A673 (cell line): ENCODE measurements at regions not wholly inside any gene's neighbourhood (a gene's known extent, or its start where the extent isn't known, plus 50 kb on each side); places are given as distances from the start of the nearest gene placed in this dataset.
"Not testable (repeated sequence)": the region's sequence is repeated elsewhere in the genome, so short reads cannot be mapped to it uniquely, and the experiment has no call there.

Experiments used
- BruUV-seq: library from RNA; stranded (reverse); fragments of 400-500 nt; replicated peaks from 2 replicates; lab custom pipeline; 2021; lab: Mats Ljungman, UMichigan
- CTCF ChIA-PET: fragments of 300-600 bp; sonication (Branson Sonifier 250); formaldehyde crosslinking; loops from one replicate; lab custom pipeline; 2022; ENCODE audit warnings: antibody characterized with exemption; lab: Charles Lee
- POLR2A ChIA-PET: fragments of 300-600 bp; sonication (Branson Sonifier 250); formaldehyde crosslinking; loops from one replicate; lab custom pipeline; 2022; ENCODE audit warnings: antibody characterized with exemption; ENCODE audit not compliant: low non-redundant PET; lab: Charles Lee
- DNase-seq: peaks from one replicate; pipeline ENCODE4 v3.0.0-alpha.2; 2015; ENCODE audit warnings: low spot score
- H3K27ac ChIP-seq: fragments of 200-600 bp; sonication (generic); 2 replicates; pipeline ENCODE4 v1.5.1; 2016; ENCODE audit warnings: mixed run types, low read depth, mild to moderate bottlenecking, mixed read lengths, antibody characterized with exemption, low read length; ENCODE audit not compliant: poor library complexity, severe bottlenecking
- H3K27me3 ChIP-seq: fragments of 200-600 bp; sonication (generic); replicated peaks from 2 replicates; pipeline ENCODE4 v1.6.1; 2017; ENCODE audit warnings: mixed run types, low read depth, mild to moderate bottlenecking, mixed read lengths, antibody characterized with exemption, low read length; ENCODE audit not compliant: insufficient read depth, poor library complexity
- H3K36me3 ChIP-seq: fragments of 200-600 bp; sonication (generic); 2 replicates; pipeline ENCODE4 v1.6.1; 2016; ENCODE audit warnings: mixed run types, mild to moderate bottlenecking, mixed read lengths, antibody characterized with exemption, low read length; ENCODE audit not compliant: insufficient read depth, poor library complexity, severe bottlenecking
- H3K4me1 ChIP-seq: fragments of 200-600 bp; sonication (generic); 2 replicates; pipeline ENCODE4 v1.6.1; 2017; ENCODE audit warnings: mixed run types, mild to moderate bottlenecking, mixed read lengths, antibody characterized with exemption, low read length; ENCODE audit not compliant: insufficient read depth, poor library complexity, severe bottlenecking
- H3K4me3 ChIP-seq: fragments of 200-600 bp; sonication (generic); 2 replicates; pipeline ENCODE4 v1.5.1; 2016; ENCODE audit warnings: low read depth, mixed run types, mild to moderate bottlenecking, mixed read lengths, low read length; ENCODE audit not compliant: poor library complexity, severe bottlenecking
- H3K9me3 ChIP-seq: fragments of 200-600 bp; sonication (generic); 2 replicates; pipeline ENCODE4 v1.6.1; 2016; ENCODE audit warnings: mixed run types, low read depth, mild to moderate bottlenecking, mixed read lengths, antibody characterized with exemption, low read length; ENCODE audit not compliant: poor library complexity, severe bottlenecking
- EZH2 ChIP-seq: fragments of 200-600 bp; sonication (generic); IDR thresholded peaks from 2 replicates; pipeline ENCODE4 v1.6.1; 2017; ENCODE audit warnings: borderline replicate concordance, low read depth, mild to moderate bottlenecking, mixed read lengths, antibody characterized with exemption, low read length; ENCODE audit not compliant: poor library complexity, severe bottlenecking
- intact Hi-C: fragments of 100-400 bp; cut with micrococcal nuclease; formaldehyde crosslinking; loops from one replicate; pipeline ENCODE4 v1.10.0; 2022; ENCODE audit not compliant: unreplicated experiment
- TF ChIP-seq, protein P1 (sequence below): fragments of 300-800, 200-600 bp; sonication (generic); conservative IDR thresholded peaks from 2 replicates; pipeline ENCODE4 v1.5.1; 2017; ENCODE audit warnings: low read depth, mild to moderate bottlenecking, antibody characterized with exemption, low read length, moderate library complexity, mixed read lengths

DNA sequence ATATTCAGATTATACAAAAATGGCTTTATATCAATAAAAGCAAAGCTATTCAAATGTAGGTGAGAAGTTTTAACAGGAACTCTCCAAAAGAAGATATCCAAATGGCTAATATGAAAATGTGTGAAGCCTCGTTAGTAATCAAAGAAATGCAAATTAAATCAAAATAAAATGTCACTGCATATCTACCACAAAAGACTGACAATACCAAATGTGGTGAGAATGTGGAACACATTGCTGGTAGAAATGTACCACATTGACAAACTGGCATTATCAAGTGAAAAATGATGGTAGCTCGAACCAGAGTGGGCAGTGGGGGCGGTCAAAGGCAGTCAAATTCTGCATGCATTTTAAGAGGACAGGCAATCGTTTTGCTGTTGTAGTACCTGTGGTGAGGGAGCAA is 1012.7 kb downstream of the TDRD15 start:
- DNase-seq: no peak
- TF ChIP-seq EZH2: no peak
- TF ChIP-seq, protein P1, sequence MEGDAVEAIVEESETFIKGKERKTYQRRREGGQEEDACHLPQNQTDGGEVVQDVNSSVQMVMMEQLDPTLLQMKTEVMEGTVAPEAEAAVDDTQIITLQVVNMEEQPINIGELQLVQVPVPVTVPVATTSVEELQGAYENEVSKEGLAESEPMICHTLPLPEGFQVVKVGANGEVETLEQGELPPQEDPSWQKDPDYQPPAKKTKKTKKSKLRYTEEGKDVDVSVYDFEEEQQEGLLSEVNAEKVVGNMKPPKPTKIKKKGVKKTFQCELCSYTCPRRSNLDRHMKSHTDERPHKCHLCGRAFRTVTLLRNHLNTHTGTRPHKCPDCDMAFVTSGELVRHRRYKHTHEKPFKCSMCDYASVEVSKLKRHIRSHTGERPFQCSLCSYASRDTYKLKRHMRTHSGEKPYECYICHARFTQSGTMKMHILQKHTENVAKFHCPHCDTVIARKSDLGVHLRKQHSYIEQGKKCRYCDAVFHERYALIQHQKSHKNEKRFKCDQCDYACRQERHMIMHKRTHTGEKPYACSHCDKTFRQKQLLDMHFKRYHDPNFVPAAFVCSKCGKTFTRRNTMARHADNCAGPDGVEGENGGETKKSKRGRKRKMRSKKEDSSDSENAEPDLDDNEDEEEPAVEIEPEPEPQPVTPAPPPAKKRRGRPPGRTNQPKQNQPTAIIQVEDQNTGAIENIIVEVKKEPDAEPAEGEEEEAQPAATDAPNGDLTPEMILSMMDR: no peak
- Histone ChIP-seq H3K4me1 (no peaks in the 10 kb centered on the region), H3K4me3 (no peak overlapping the region), H3K27ac (no peak overlapping the region), H3K27me3 (no peaks in the 10 kb centered on the region), H3K9me3 (no peaks in the 10 kb centered on the region), H3K36me3 (no peaks in the 10 kb centered on the region)
- intact Hi-C loops: no loop called here
- POLR2A ChIA-PET: no interaction called here
- BruUV-seq: no TSS peak
- CTCF ChIA-PET: no interaction called here

DNA sequence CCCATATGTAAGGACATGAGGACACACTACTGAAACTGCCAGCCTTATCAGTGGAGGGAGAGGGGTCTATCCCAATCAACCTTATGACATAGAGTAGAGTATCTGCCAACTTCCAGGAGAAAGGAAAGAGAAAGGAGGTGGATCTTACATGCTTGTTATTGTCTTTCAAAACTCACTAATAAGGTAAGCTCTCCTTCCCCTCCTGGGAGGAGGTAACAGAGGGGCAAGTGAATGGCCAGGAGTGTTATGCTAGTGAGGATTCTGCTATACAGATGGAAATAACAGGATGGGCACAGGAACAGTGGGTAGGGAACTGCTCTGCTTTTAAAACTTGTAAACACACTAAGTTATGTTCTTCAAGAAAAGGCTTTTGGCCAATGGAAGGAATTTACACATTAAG is 1020.1 kb downstream of the TDRD15 start:
- no peaks in the 10 kb centered on the region for H3K27me3 ChIP-seq
- no TSS peak for BruUV-seq
- POLR2A ChIA-PET: no interaction called here
- no peaks in the 10 kb centered on the region for H3K9me3 ChIP-seq
- intact Hi-C loops: no loop called here
- H3K4me1 ChIP-seq: no peaks in the 10 kb centered on the region
- H3K27ac ChIP-seq: no peak overlapping the region
- no peaks in the 10 kb centered on the region for H3K36me3 ChIP-seq
- TF ChIP-seq, protein P1: no peak
- CTCF ChIA-PET: no interaction called here
- no peak for DNase-seq
- H3K4me3 ChIP-seq: no peak overlapping the region

DNA sequence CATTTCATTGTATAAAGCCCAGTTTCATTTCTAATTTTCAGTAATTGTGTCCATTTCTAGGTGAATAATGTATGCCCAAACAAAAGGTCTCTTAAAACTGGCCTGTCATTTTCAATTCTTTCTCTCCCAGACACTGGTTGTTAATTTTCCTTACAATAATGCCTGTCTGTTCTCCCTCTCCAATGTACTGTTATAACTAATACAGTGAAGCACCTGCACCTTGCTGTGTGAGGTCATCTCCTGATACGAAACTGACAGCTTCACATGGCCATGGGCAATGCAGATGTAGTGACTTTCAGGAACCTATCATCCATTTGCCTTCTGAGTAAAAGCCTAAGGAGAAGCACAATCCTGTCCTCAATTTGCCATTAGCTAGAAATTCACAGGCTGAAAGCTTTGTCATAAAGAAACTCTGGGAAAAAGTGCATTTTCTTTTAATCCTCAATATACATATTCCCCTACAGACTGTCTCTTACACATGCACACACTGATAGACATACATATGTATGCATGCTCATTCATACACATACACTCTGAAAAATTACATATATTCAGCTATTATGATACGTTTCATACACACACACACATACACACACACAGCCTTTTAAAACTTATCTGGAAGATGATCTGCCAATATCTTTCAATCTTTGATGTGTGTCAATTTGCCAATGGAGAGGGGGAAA is 1030.3 kb downstream of the TDRD15 start:
- Histone ChIP-seq H3K27ac (no peak overlapping the region), H3K4me1 (no peaks in the 10 kb centered on the region), H3K9me3 (no peaks in the 10 kb centered on the region), H3K36me3 (no peaks in the 10 kb centered on the region), H3K4me3 (no peak overlapping the region), H3K27me3 (no peaks in the 10 kb centered on the region)
- POLR2A ChIA-PET: no interaction called here
- intact Hi-C loops: no loop called here
- CTCF ChIA-PET: no interaction called here
- TF ChIP-seq, protein P1: no peak
- TF ChIP-seq EZH2: no peak
- no TSS peak for BruUV-seq
- no peak for DNase-seq

DNA sequence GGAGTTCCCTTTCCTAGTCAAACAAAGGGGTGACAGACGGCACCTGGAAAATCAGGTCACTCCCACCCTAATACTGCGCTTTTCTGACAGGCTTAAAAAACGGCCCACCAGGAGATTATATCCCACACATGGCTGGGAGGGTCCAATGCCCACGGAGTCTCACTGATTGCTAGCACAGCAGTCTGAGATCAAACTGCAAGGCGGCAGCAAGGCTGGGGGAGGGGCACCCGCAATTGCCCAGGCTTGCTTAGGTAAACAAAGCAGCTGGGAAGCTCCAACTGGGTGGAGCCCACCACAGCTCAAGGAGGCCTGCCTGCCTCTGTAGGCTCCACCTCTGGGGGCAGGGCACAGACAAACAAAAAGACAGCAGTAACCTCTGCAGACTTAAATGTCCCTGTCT is 1032.9 kb downstream of the TDRD15 start:
- CTCF ChIA-PET: not testable (repeated sequence)

More for the DNA sequence above, 1032.9 kb downstream of the TDRD15 start:
- H3K4me3 ChIP-seq, H3K9me3 ChIP-seq, H3K4me1 ChIP-seq, H3K27me3 ChIP-seq, DNase-seq, H3K36me3 ChIP-seq, BruUV-seq, intact Hi-C loops, POLR2A ChIA-PET, H3K27ac ChIP-seq: not testable (repeated sequence)
